ENCODE measurements at regions not wholly inside any gene's neighbourhood (a gene's known extent, or its start where the extent isn't known, plus 50 kb on each side); places are given as distances from the start of the nearest gene placed in this dataset.
A peak's percentile ranks its signal among the peaks of the same experiment; 100 is the strongest.
"Not testable (repeated sequence)": the region's sequence is repeated elsewhere in the genome, so short reads cannot be mapped to it uniquely, and the experiment has no call there.

- H3K36me3 ChIP-seq (ENCODE audit: low read depth): no peaks in the 10 kb centered on the region
- intact Hi-C loops (cut with DNase I, micrococcal nuclease): no loop called here
- ATAC-seq: no peak
Observed at GRCh38 chr5:34467436-34467835, 188.7 kb upstream of the RAI14 start.

DNA sequence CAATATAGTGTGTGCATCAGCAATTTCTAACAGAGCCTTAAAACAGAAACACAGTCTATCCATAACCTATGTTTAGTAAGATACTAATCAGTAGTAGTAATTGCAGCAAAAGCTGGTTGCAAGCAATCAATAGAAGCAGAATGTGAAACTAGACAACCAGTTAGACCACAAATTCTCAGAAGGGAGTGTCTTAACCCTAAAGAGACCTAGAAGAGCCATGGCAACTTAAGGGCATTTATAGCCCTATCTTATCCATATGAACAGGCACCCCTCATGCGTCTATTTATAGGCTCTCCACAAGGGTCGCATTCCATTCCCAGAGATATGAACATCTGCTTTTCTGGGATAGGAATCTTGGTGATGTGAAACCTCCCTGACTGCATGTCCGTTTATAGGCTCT, 188.1 kb upstream of the RAI14 start:
- H3K9me3 ChIP-seq; DNase-seq; intact Hi-C loops (cut with DNase I, micrococcal nuclease); H3K4me3 ChIP-seq; H3K4me1 ChIP-seq (ENCODE audit: low read depth); H3K36me3 ChIP-seq (ENCODE audit: low read depth); ATAC-seq: not testable (repeated sequence)

More at GRCh38 chr5:34467436-34467835, 188.7 kb upstream of the RAI14 start:
- TF ChIP-seq, protein P1, sequence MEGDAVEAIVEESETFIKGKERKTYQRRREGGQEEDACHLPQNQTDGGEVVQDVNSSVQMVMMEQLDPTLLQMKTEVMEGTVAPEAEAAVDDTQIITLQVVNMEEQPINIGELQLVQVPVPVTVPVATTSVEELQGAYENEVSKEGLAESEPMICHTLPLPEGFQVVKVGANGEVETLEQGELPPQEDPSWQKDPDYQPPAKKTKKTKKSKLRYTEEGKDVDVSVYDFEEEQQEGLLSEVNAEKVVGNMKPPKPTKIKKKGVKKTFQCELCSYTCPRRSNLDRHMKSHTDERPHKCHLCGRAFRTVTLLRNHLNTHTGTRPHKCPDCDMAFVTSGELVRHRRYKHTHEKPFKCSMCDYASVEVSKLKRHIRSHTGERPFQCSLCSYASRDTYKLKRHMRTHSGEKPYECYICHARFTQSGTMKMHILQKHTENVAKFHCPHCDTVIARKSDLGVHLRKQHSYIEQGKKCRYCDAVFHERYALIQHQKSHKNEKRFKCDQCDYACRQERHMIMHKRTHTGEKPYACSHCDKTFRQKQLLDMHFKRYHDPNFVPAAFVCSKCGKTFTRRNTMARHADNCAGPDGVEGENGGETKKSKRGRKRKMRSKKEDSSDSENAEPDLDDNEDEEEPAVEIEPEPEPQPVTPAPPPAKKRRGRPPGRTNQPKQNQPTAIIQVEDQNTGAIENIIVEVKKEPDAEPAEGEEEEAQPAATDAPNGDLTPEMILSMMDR (IDR thresholded peaks at IDR 0.05): no peak
- DNase-seq: no peak
- H3K9me3 ChIP-seq: no peaks in the 10 kb centered on the region
- H3K4me1 ChIP-seq (ENCODE audit: low read depth): no peaks in the 10 kb centered on the region
- no peak overlapping the region for H3K4me3 ChIP-seq

DNA sequence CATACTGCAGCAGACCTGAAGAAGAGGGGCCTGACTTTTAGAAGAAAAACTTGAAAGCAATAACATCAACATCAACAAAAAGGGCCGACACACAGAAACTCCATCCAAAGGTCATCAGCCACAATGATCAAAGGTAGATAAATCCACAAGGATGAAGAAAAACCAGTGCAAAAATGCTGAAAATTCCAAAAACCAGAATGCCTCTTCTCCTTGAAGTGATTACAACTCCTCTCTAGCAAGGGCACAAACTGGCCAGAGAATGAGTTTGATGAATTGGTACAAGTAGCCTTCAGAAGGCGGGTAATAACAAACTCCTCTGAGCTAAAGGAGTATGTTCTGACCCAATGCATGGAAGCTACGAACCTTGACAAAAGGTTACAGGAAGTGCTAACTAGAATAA, 186.2 kb upstream of the RAI14 start:
- intact Hi-C loops (cut with DNase I, micrococcal nuclease): loop anchor here in 1 of 2 donors (10.0 kb wide), 1 partner anchor 535 kb away; no protein-coding TSS in a partner anchor
- DNase-seq: no peak
- TF ChIP-seq, protein P1 (IDR thresholded peaks at IDR 0.05): no peak
- Histone ChIP-seq H3K9me3 (no peaks in the 10 kb centered on the region), H3K4me3 (no peak overlapping the region), H3K36me3 (ENCODE audit: low read depth) (no peaks in the 10 kb centered on the region), H3K4me1 (ENCODE audit: low read depth) (no peaks in the 10 kb centered on the region)
- ATAC-seq: no peak

- intact Hi-C loops (cut with DNase I, micrococcal nuclease): loop anchor here in 1 of 2 donors (10.0 kb wide), 1 partner anchor 530 kb away; no protein-coding TSS in a partner anchor
- Histone ChIP-seq H3K36me3 (ENCODE audit: low read depth) (no peaks in the 10 kb centered on the region), H3K4me1 (ENCODE audit: low read depth) (no peaks in the 10 kb centered on the region), H3K9me3 (no peaks in the 10 kb centered on the region), H3K4me3 (no peak overlapping the region)
- TF ChIP-seq, protein P1 (IDR thresholded peaks at IDR 0.05): peak; percentile 82
- ATAC-seq (peak; percentile 96), DNase-seq (peak in 1 of 3 donors; percentile 24)
Observed at GRCh38 chr5:34474573-34475021, 181.5 kb upstream of the RAI14 start.

DNA sequence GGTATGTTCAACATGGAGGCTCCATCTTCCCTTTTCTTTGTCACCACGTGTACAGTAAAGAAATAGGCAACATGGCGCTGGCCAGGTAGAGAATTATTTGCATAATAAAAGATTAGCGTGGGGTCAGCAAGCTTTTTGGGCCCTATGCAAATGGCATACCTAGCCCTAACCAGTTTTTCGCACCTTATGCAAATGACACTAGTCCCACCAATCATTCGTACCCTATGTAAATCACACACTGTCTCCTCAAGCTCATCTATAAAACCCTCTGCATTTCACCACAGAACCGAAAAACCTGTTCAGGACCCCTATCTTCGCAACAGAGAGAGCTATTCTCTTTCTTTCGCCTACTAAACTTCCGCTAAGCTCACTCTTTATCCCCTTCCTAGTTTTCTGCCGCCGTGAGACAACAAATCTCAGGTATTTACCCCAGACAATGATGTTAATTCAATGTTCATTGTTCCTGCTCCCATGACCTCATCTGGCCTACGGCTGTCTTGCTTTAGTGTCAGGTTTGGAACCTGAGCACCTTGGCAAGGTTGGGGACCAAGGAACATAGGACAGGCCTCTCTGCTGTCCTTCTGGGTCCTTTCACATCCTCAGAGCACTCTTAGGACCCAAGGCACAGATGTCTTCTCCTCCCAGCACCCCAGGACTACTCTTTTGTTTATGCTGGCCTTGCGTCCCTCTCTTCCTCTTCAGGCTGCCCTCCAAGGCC, 180.7 kb upstream of the RAI14 start:
- Histone ChIP-seq H3K9me3 (no peaks in the 10 kb centered on the region), H3K4me3 (no peak overlapping the region), H3K36me3 (ENCODE audit: low read depth) (no peaks in the 10 kb centered on the region), H3K4me1 (ENCODE audit: low read depth) (no peaks in the 10 kb centered on the region)
- DNase-seq (no peak), ATAC-seq (no peak)
- TF ChIP-seq, protein P1 (IDR thresholded peaks at IDR 0.05): no peak
- intact Hi-C loops (cut with DNase I, micrococcal nuclease): loop anchor here in 1 of 2 donors (10.0 kb wide), 1 partner anchor 529 kb away; no protein-coding TSS in a partner anchor

GRCh38 chr5:34476941-34477565, 179.1 kb upstream of the RAI14 start:
- intact Hi-C loops (cut with DNase I, micrococcal nuclease): loop anchor here in 1 of 2 donors (10.0 kb wide), 1 partner anchor 528 kb away; no protein-coding TSS in a partner anchor
- DNase-seq: no peak

More at GRCh38 chr5:34476941-34477565, 179.1 kb upstream of the RAI14 start:
- no peak for ATAC-seq
- Histone ChIP-seq H3K4me1 (ENCODE audit: low read depth) (no peaks in the 10 kb centered on the region), H3K4me3 (no peak overlapping the region), H3K9me3 (no peaks in the 10 kb centered on the region), H3K36me3 (ENCODE audit: low read depth) (no peaks in the 10 kb centered on the region)
- TF ChIP-seq, protein P1 (IDR thresholded peaks at IDR 0.05): no peak

Measured in mucosa of descending colon (tissue), 3 donors.